Neutrophil (primary cell): ENCODE measurements at regions not wholly inside any gene's neighbourhood (a gene's known extent, or its start where the extent isn't known, plus 50 kb on each side); places are given as distances from the start of the nearest gene placed in this dataset.

Source experiments
- H3K27ac ChIP-seq: fragments of 200-600 bp; sonication (generic); 2 replicates; pipeline ENCODE4 v1.5.1; 2016; ENCODE audit warnings: mild to moderate bottlenecking, moderate library complexity
- H3K27me3 ChIP-seq: fragments of 200-600 bp; sonication (generic); 2 replicates; pipeline ENCODE4 v1.6.0; 2016; ENCODE audit warnings: mild to moderate bottlenecking
- H3K36me3 ChIP-seq: fragments of 200-600 bp; sonication (generic); 2 replicates; pipeline ENCODE4 v1.5.1; 2017
- H3K4me1 ChIP-seq, 2 experiments: fragments of 200-600 bp in 1 of 2; sonication (generic) in 1 of 2; 1 replicate in 1 of 2; 2 replicates in 1 of 2; pipeline versions ENCODE4 v1.5.1 to v1.6.1; 2013 to 2016; ENCODE audit warnings: low read depth in 1 of 2, low read length in 1 of 2, mild to moderate bottlenecking in 1 of 2, moderate library complexity in 1 of 2; ENCODE audit not compliant: control insufficient read depth in 1 of 2, insufficient read depth in 1 of 2
- H3K4me3 ChIP-seq, 2 experiments: fragments of 200-600 bp in 1 of 2; sonication (generic) in 1 of 2; 1 replicate in 1 of 2; 2 replicates in 1 of 2; pipeline ENCODE4 v1.5.1; 2013 to 2016; ENCODE audit warnings: low read depth in 1 of 2, low read length in 1 of 2, mild to moderate bottlenecking in 1 of 2, moderate library complexity in 1 of 2
- H3K9me3 ChIP-seq: fragments of 200-600 bp; sonication (generic); 2 replicates; pipeline ENCODE4 v1.5.1; 2016
- CTCF ChIP-seq: fragments of 200-600 bp; sonication (generic); IDR thresholded peaks from 2 replicates; pipeline ENCODE4 v1.5.1; 2016; ENCODE audit warnings: antibody characterized with exemption

- TF ChIP-seq CTCF = no peak
- H3K27me3 ChIP-seq = no peaks in the 10 kb centered on the region
- no peaks in the 10 kb centered on the region for H3K4me1 ChIP-seq
- no peaks in the 10 kb centered on the region for H3K36me3 ChIP-seq
- H3K4me3 ChIP-seq = no peak overlapping the region
- H3K27ac ChIP-seq = no peak overlapping the region
- H3K9me3 ChIP-seq = no peaks in the 10 kb centered on the region
Measured at GRCh38 chr4:132992686-132993085, 156.4 kb upstream of the PCDH10 start.

- H3K27me3 ChIP-seq = no peaks in the 10 kb centered on the region
- TF ChIP-seq CTCF = no peak
- H3K4me3 ChIP-seq = no peak overlapping the region
- no peaks in the 10 kb centered on the region for H3K9me3 ChIP-seq
- H3K4me1 ChIP-seq = no peaks in the 10 kb centered on the region
- H3K27ac ChIP-seq = no peak overlapping the region
- no peaks in the 10 kb centered on the region for H3K36me3 ChIP-seq
Measured at GRCh38 chr4:132998585-132999230, 150.4 kb upstream of the PCDH10 start.

- Histone ChIP-seq H3K4me3 (no peak overlapping the region), H3K4me1 (no peaks in the 10 kb centered on the region), H3K27ac (no peak overlapping the region), H3K36me3 (no peaks in the 10 kb centered on the region), H3K9me3 (no peaks in the 10 kb centered on the region), H3K27me3 (no peaks in the 10 kb centered on the region)
- no peak for TF ChIP-seq CTCF
Measured at GRCh38 chr4:133000012-133000411, 149.1 kb upstream of the PCDH10 start.

GRCh38 chr4:133003169-133003568 lies 145.9 kb upstream of the PCDH10 start:
- no peaks in the 10 kb centered on the region for H3K4me1 ChIP-seq
- H3K4me3 ChIP-seq = no peak overlapping the region
- H3K27me3 ChIP-seq = no peaks in the 10 kb centered on the region
- H3K27ac ChIP-seq = no peak overlapping the region
- H3K36me3 ChIP-seq = no peaks in the 10 kb centered on the region
- TF ChIP-seq CTCF = no peak
- no peaks in the 10 kb centered on the region for H3K9me3 ChIP-seq

GRCh38 chr4:133014473-133015135 lies 134.5 kb upstream of the PCDH10 start:
- H3K36me3 ChIP-seq = no peaks in the 10 kb centered on the region
- H3K9me3 ChIP-seq = no peaks in the 10 kb centered on the region
- no peaks in the 10 kb centered on the region for H3K4me1 ChIP-seq
- H3K27ac ChIP-seq = no peak overlapping the region
- no peaks in the 10 kb centered on the region for H3K27me3 ChIP-seq
- no peak for TF ChIP-seq CTCF
- no peak overlapping the region for H3K4me3 ChIP-seq
